ENCODE measurements at regions not wholly inside any gene's neighbourhood (a gene's known extent, or its start where the extent isn't known, plus 50 kb on each side); places are given as distances from the start of the nearest gene placed in this dataset.

DNA sequence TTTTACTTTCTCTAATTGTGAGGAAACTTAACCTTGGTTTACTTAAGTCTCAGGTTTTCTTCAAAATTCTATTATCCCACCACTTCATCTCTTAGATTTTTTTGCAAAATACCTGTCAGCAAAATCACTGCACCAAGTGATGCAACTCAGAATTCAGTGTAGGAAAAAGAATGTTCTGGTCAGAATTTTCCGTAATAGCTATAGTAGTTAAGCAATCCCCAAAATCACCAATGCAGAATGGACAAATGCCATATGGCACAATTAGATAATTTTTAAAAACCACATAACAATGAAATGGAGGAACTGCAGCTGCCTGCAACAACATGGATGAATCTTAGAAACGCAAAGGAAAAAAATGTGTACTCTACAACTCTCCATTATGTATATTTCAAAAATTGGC, 373.1 kb downstream of the NAF1 start:
- Histone ChIP-seq H3K4me1 (ENCODE audit: insufficient read depth) (no peaks in the 10 kb centered on the region), H3K27ac (ENCODE audit: low read depth) (no peak overlapping the region), H3K4me3 (no peak overlapping the region), H3K36me3 (ENCODE audit: insufficient read depth) (no peaks in the 10 kb centered on the region), H3K9me2 (ENCODE audit: insufficient read depth) (no peaks in the 10 kb centered on the region), H3K27me3 (ENCODE audit: insufficient read depth) (no peaks in the 10 kb centered on the region), H3F3A (replicated peaks; ENCODE audit: low read depth) (no peaks in the 10 kb centered on the region), H4K20me1 (replicated peaks; ENCODE audit: insufficient read depth) (no peaks in the 10 kb centered on the region), H3K4me2 (no peak overlapping the region), H3K79me2 (replicated peaks; ENCODE audit: insufficient read depth) (no peaks in the 10 kb centered on the region), H2AFZ (peak overlapping the region; percentile 24; the same call in 1 of the 2 replicates)
- Mint-ChIP-seq H3K4me3 (no peak overlapping the region), H3K27me3 (ENCODE audit: insufficient read depth, low read depth, poor library complexity) (no peaks in the 10 kb centered on the region), H3K27ac (no peak overlapping the region), H3K9me3 (no peaks in the 10 kb centered on the region), H3K4me1 (no peaks in the 10 kb centered on the region), H3K36me3 (ENCODE audit: low read depth) (no peaks in the 10 kb centered on the region)
- ATAC-seq = no peak
- DNase-seq (ENCODE audit: low spot score) = no peak
- TF ChIP-seq, protein P1, sequence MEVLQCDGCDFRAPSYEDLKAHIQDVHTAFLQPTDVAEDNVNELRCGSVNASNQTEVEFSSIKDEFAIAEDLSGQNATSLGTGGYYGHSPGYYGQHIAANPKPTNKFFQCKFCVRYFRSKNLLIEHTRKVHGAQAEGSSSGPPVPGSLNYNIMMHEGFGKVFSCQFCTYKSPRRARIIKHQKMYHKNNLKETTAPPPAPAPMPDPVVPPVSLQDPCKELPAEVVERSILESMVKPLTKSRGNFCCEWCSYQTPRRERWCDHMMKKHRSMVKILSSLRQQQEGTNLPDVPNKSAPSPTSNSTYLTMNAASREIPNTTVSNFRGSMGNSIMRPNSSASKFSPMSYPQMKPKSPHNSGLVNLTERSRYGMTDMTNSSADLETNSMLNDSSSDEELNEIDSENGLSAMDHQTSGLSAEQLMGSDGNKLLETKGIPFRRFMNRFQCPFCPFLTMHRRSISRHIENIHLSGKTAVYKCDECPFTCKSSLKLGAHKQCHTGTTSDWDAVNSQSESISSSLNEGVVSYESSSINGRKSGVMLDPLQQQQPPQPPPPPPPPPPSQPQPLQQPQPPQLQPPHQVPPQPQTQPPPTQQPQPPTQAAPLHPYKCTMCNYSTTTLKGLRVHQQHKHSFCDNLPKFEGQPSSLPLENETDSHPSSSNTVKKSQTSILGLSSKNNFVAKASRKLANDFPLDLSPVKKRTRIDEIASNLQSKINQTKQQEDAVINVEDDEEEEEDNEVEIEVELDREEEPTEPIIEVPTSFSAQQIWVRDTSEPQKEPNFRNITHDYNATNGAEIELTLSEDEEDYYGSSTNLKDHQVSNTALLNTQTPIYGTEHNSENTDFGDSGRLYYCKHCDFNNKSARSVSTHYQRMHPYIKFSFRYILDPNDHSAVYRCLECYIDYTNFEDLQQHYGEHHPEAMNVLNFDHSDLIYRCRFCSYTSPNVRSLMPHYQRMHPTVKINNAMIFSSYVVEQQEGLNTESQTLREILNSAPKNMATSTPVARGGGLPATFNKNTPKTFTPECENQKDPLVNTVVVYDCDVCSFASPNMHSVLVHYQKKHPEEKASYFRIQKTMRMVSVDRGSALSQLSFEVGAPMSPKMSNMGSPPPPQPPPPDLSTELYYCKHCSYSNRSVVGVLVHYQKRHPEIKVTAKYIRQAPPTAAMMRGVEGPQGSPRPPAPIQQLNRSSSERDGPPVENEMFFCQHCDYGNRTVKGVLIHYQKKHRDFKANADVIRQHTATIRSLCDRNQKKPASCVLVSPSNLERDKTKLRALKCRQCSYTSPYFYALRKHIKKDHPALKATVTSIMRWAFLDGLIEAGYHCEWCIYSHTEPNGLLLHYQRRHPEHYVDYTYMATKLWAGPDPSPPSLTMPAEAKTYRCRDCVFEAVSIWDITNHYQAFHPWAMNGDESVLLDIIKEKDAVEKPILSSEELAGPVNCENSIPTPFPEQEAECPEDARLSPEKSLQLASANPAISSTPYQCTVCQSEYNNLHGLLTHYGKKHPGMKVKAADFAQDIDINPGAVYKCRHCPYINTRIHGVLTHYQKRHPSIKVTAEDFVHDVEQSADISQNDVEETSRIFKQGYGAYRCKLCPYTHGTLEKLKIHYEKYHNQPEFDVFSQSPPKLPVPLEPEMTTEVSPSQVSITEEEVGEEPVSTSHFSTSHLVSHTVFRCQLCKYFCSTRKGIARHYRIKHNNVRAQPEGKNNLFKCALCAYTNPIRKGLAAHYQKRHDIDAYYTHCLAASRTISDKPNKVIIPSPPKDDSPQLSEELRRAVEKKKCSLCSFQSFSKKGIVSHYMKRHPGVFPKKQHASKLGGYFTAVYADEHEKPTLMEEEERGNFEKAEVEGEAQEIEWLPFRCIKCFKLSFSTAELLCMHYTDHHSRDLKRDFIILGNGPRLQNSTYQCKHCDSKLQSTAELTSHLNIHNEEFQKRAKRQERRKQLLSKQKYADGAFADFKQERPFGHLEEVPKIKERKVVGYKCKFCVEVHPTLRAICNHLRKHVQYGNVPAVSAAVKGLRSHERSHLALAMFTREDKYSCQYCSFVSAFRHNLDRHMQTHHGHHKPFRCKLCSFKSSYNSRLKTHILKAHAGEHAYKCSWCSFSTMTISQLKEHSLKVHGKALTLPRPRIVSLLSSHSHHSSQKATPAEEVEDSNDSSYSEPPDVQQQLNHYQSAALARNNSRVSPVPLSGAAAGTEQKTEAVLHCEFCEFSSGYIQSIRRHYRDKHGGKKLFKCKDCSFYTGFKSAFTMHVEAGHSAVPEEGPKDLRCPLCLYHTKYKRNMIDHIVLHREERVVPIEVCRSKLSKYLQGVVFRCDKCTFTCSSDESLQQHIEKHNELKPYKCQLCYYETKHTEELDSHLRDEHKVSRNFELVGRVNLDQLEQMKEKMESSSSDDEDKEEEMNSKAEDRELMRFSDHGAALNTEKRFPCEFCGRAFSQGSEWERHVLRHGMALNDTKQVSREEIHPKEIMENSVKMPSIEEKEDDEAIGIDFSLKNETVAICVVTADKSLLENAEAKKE (CRISPR knock-in tag; IDR thresholded peaks at IDR 0.05) = no peak
- TF ChIP-seq CREB1 (CRISPR knock-in tag; IDR thresholded peaks at IDR 0.05; ENCODE audit: low read depth) = no peak
- TF ChIP-seq, protein P2, sequence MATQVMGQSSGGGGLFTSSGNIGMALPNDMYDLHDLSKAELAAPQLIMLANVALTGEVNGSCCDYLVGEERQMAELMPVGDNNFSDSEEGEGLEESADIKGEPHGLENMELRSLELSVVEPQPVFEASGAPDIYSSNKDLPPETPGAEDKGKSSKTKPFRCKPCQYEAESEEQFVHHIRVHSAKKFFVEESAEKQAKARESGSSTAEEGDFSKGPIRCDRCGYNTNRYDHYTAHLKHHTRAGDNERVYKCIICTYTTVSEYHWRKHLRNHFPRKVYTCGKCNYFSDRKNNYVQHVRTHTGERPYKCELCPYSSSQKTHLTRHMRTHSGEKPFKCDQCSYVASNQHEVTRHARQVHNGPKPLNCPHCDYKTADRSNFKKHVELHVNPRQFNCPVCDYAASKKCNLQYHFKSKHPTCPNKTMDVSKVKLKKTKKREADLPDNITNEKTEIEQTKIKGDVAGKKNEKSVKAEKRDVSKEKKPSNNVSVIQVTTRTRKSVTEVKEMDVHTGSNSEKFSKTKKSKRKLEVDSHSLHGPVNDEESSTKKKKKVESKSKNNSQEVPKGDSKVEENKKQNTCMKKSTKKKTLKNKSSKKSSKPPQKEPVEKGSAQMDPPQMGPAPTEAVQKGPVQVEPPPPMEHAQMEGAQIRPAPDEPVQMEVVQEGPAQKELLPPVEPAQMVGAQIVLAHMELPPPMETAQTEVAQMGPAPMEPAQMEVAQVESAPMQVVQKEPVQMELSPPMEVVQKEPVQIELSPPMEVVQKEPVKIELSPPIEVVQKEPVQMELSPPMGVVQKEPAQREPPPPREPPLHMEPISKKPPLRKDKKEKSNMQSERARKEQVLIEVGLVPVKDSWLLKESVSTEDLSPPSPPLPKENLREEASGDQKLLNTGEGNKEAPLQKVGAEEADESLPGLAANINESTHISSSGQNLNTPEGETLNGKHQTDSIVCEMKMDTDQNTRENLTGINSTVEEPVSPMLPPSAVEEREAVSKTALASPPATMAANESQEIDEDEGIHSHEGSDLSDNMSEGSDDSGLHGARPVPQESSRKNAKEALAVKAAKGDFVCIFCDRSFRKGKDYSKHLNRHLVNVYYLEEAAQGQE (IDR thresholded peaks at IDR 0.05; ENCODE audit: unreplicated experiment) = no peak
- TF ChIP-seq ZNF114 (CRISPR knock-in tag; IDR thresholded peaks at IDR 0.05) = no peak
- TF ChIP-seq EZH2phosphoT487 (IDR thresholded peaks at IDR 0.05; ENCODE audit: unreplicated experiment) = no peak
- TF ChIP-seq, protein P3, sequence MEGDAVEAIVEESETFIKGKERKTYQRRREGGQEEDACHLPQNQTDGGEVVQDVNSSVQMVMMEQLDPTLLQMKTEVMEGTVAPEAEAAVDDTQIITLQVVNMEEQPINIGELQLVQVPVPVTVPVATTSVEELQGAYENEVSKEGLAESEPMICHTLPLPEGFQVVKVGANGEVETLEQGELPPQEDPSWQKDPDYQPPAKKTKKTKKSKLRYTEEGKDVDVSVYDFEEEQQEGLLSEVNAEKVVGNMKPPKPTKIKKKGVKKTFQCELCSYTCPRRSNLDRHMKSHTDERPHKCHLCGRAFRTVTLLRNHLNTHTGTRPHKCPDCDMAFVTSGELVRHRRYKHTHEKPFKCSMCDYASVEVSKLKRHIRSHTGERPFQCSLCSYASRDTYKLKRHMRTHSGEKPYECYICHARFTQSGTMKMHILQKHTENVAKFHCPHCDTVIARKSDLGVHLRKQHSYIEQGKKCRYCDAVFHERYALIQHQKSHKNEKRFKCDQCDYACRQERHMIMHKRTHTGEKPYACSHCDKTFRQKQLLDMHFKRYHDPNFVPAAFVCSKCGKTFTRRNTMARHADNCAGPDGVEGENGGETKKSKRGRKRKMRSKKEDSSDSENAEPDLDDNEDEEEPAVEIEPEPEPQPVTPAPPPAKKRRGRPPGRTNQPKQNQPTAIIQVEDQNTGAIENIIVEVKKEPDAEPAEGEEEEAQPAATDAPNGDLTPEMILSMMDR (conservative IDR thresholded peaks at IDR 0.05; ENCODE audit: low read depth in 2 of 2) = no peak
- no peak for TF ChIP-seq EZH2 (IDR thresholded peaks at IDR 0.05; ENCODE audit: low read depth, unreplicated experiment)
- no peak for TF ChIP-seq STAT1 (IDR thresholded peaks at IDR 0.05; ENCODE audit: unreplicated experiment)
- TF ChIP-seq POLR2AphosphoS5 (IDR thresholded peaks at IDR 0.05; ENCODE audit: low read depth) = no peak
- no peak for TF ChIP-seq ZNF331 (CRISPR knock-in tag; IDR thresholded peaks at IDR 0.05; ENCODE audit: low read depth)
- TF ChIP-seq, protein P4, sequence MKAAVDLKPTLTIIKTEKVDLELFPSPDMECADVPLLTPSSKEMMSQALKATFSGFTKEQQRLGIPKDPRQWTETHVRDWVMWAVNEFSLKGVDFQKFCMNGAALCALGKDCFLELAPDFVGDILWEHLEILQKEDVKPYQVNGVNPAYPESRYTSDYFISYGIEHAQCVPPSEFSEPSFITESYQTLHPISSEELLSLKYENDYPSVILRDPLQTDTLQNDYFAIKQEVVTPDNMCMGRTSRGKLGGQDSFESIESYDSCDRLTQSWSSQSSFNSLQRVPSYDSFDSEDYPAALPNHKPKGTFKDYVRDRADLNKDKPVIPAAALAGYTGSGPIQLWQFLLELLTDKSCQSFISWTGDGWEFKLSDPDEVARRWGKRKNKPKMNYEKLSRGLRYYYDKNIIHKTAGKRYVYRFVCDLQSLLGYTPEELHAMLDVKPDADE (IDR thresholded peaks at IDR 0.05) = no peak
- no peak for TF ChIP-seq NANOG (IDR thresholded peaks at IDR 0.05; ENCODE audit: borderline replicate concordance)
- TF ChIP-seq JUNB (IDR thresholded peaks at IDR 0.05; ENCODE audit: unreplicated experiment) = no peak
